ENCODE measurements at regions not wholly inside any gene's neighbourhood (a gene's known extent, or its start where the extent isn't known, plus 50 kb on each side); places are given as distances from the start of the nearest gene placed in this dataset.

DNA sequence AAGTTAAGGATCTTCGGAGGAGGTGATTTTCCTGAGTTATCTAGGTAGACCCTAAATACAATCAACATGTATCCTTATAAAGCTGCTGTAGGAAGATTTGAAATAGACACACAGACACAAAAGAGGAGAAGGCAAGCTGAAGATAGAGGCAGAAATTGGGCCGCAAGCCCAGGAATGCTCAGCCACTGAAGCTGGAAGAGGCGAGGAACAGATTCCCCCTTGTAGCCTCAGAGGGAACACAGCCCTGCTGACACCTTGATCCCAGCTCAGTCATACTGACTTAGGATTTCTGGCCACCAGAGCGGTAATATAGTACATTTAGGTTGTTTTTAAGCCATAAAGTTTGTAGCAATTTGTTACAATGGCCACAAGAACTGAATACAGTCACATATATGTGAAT is 90.9 kb downstream of the ETAA1 start:
- H3K4me1 ChIP-seq (ENCODE audit: insufficient read depth, low read length, severe bottlenecking) = no peaks in the 10 kb centered on the region
- H3K9ac ChIP-seq (ENCODE audit: low read length) = no peak overlapping the region
- H3K4me2 ChIP-seq (ENCODE audit: low read length) = no peak overlapping the region
- no peaks in the 10 kb centered on the region for H3K36me3 ChIP-seq (ENCODE audit: insufficient read depth, low read length)
- H4K20me1 ChIP-seq (ENCODE audit: insufficient read depth, low read length) = no peaks in the 10 kb centered on the region
- H3K9me3 ChIP-seq (ENCODE audit: low read length) = no peaks in the 10 kb centered on the region
- H3K4me3 ChIP-seq (ENCODE audit: low read depth, low read length, poor library complexity, severe bottlenecking) = no peak overlapping the region
- no peaks in the 10 kb centered on the region for H3K27me3 ChIP-seq (ENCODE audit: insufficient read depth, low read length)
- no peaks in the 10 kb centered on the region for H3F3A ChIP-seq (ENCODE audit: insufficient read depth, low read length)
- no peak overlapping the region for H3K27ac ChIP-seq (ENCODE audit: low read depth, low read length, poor library complexity, severe bottlenecking)
- no peaks in the 10 kb centered on the region for H3K9me2 ChIP-seq (ENCODE audit: low read depth, low read length)
- H3K79me2 ChIP-seq (ENCODE audit: insufficient read depth, low read length) = no peaks in the 10 kb centered on the region
- TF ChIP-seq, protein P1, sequence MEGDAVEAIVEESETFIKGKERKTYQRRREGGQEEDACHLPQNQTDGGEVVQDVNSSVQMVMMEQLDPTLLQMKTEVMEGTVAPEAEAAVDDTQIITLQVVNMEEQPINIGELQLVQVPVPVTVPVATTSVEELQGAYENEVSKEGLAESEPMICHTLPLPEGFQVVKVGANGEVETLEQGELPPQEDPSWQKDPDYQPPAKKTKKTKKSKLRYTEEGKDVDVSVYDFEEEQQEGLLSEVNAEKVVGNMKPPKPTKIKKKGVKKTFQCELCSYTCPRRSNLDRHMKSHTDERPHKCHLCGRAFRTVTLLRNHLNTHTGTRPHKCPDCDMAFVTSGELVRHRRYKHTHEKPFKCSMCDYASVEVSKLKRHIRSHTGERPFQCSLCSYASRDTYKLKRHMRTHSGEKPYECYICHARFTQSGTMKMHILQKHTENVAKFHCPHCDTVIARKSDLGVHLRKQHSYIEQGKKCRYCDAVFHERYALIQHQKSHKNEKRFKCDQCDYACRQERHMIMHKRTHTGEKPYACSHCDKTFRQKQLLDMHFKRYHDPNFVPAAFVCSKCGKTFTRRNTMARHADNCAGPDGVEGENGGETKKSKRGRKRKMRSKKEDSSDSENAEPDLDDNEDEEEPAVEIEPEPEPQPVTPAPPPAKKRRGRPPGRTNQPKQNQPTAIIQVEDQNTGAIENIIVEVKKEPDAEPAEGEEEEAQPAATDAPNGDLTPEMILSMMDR (IDR thresholded peaks at IDR 0.05; ENCODE audit: low read length) = no peak
- TF ChIP-seq EZH2 (IDR thresholded peaks at IDR 0.05; ENCODE audit: borderline replicate concordance, low read length) = no peak
- no peak overlapping the region for H2AFZ ChIP-seq (ENCODE audit: low read length)

DNA sequence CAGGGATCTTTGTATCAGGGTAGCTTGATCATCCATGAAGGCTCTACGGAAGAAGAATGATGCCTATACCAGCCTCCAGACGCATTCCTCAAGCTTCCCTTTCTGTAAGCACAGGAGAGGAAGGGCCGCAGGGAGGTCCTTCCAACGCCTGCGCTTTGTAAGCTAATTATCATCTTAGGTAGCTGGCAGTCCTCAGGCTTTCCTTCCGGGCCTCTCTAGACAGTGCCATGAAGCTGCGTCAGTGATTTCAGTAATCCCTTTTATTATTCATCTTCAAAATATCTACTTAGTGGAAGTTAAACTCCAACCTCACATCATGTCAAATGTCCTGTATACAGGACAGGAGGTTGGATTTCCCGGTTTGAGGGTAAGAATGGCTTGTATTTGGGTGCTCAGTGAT is 92.3 kb downstream of the ETAA1 start:
- no peak overlapping the region for H3K27ac ChIP-seq (ENCODE audit: low read depth, low read length, poor library complexity, severe bottlenecking)
- no peak overlapping the region for H2AFZ ChIP-seq (ENCODE audit: low read length)
- no peaks in the 10 kb centered on the region for H3K9me3 ChIP-seq (ENCODE audit: low read length)
- no peak overlapping the region for H3K4me3 ChIP-seq (ENCODE audit: low read depth, low read length, poor library complexity, severe bottlenecking)
- no peaks in the 10 kb centered on the region for H3K4me1 ChIP-seq (ENCODE audit: insufficient read depth, low read length, severe bottlenecking)
- no peaks in the 10 kb centered on the region for H3F3A ChIP-seq (ENCODE audit: insufficient read depth, low read length)
- H3K9me2 ChIP-seq (ENCODE audit: low read depth, low read length) = no peaks in the 10 kb centered on the region
- no peaks in the 10 kb centered on the region for H3K79me2 ChIP-seq (ENCODE audit: insufficient read depth, low read length)
- H3K4me2 ChIP-seq (ENCODE audit: low read length) = no peak overlapping the region
- H3K27me3 ChIP-seq (ENCODE audit: insufficient read depth, low read length) = no peaks in the 10 kb centered on the region
- H4K20me1 ChIP-seq (ENCODE audit: insufficient read depth, low read length) = no peaks in the 10 kb centered on the region
- TF ChIP-seq, protein P1 (IDR thresholded peaks at IDR 0.05; ENCODE audit: low read length) = no peak
- no peak for TF ChIP-seq EZH2 (IDR thresholded peaks at IDR 0.05; ENCODE audit: borderline replicate concordance, low read length)
- H3K36me3 ChIP-seq (ENCODE audit: insufficient read depth, low read length) = no peaks in the 10 kb centered on the region
- H3K9ac ChIP-seq (ENCODE audit: low read length) = no peak overlapping the region

DNA sequence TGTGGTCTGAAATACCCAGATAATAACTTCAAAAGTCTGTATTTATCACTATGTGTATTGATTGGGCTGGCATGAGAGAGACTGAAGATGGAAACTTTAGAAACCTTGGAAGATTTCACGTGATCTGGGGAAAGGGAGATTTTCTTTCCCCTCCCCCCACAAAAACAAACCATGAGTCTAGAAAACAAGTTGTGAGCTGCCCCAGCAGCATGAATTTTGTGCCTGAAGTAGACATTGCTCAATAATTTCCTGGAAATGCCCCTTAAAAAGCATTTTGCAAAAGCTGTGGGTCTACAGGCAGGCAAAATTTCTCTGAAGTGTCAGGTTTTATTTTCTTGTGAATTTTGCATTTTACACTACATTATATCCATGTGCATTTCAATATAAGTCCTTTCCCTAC is 101.8 kb downstream of the ETAA1 start:
- Histone ChIP-seq H3F3A (ENCODE audit: insufficient read depth, low read length) (no peaks in the 10 kb centered on the region), H3K27ac (ENCODE audit: low read depth, low read length, poor library complexity, severe bottlenecking) (no peak overlapping the region), H2AFZ (ENCODE audit: low read length) (no peak overlapping the region), H3K4me2 (ENCODE audit: low read length) (no peak overlapping the region), H3K27me3 (ENCODE audit: insufficient read depth, low read length) (no peaks in the 10 kb centered on the region), H3K9me2 (ENCODE audit: low read depth, low read length) (no peaks in the 10 kb centered on the region), H3K9me3 (ENCODE audit: low read length) (no peaks in the 10 kb centered on the region), H3K4me3 (ENCODE audit: low read depth, low read length, poor library complexity, severe bottlenecking) (no peak overlapping the region), H3K79me2 (ENCODE audit: insufficient read depth, low read length) (no peaks in the 10 kb centered on the region), H3K4me1 (ENCODE audit: insufficient read depth, low read length, severe bottlenecking) (no peaks in the 10 kb centered on the region), H3K36me3 (ENCODE audit: insufficient read depth, low read length) (no peaks in the 10 kb centered on the region), H3K9ac (ENCODE audit: low read length) (no peak overlapping the region), H4K20me1 (ENCODE audit: insufficient read depth, low read length) (no peaks in the 10 kb centered on the region)
- TF ChIP-seq, protein P1 (IDR thresholded peaks at IDR 0.05; ENCODE audit: low read length) = no peak
- TF ChIP-seq EZH2 (IDR thresholded peaks at IDR 0.05; ENCODE audit: borderline replicate concordance, low read length) = no peak

Measured in OCI-LY1 (cell line).